Peyer's patch (tissue), 4 donors: ENCODE measurements at regions not wholly inside any gene's neighbourhood (a gene's known extent, or its start where the extent isn't known, plus 50 kb on each side); places are given as distances from the start of the nearest gene placed in this dataset.

Experiments used
- POLR2A ChIP-seq, 2 donors: fragments of 450-650 bp; IDR thresholded peaks; one replicate each; pipeline ENCODE4 v1.5.1; 2017; ENCODE audit warnings: antibody characterized with exemption in 2 of 2, mild to moderate bottlenecking in 2 of 2, moderate library complexity in 2 of 2
- TF ChIP-seq, protein P1 (sequence below), 6 experiments: fragments of 450-650 bp in 4 of 6; fragments of 200-600 bp in 2 of 6; sonication (generic) in 1 of 6; IDR thresholded peaks; one replicate each; pipeline ENCODE4 v1.5.1; 2017 to 2019; ENCODE audit warnings: antibody characterized with exemption in 6 of 6, mild to moderate bottlenecking in 3 of 6, moderate library complexity in 1 of 6

GRCh38 chr13:88544836-88545235, 873.7 kb downstream of the SLITRK5 start:
- TF ChIP-seq, protein P1, sequence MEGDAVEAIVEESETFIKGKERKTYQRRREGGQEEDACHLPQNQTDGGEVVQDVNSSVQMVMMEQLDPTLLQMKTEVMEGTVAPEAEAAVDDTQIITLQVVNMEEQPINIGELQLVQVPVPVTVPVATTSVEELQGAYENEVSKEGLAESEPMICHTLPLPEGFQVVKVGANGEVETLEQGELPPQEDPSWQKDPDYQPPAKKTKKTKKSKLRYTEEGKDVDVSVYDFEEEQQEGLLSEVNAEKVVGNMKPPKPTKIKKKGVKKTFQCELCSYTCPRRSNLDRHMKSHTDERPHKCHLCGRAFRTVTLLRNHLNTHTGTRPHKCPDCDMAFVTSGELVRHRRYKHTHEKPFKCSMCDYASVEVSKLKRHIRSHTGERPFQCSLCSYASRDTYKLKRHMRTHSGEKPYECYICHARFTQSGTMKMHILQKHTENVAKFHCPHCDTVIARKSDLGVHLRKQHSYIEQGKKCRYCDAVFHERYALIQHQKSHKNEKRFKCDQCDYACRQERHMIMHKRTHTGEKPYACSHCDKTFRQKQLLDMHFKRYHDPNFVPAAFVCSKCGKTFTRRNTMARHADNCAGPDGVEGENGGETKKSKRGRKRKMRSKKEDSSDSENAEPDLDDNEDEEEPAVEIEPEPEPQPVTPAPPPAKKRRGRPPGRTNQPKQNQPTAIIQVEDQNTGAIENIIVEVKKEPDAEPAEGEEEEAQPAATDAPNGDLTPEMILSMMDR (IDR thresholded peaks at IDR 0.05), result no peak
- TF ChIP-seq POLR2A (IDR thresholded peaks at IDR 0.05), result no peak
